Activated T-helper 17 cell treated with anti-CD3 and anti-CD28 coated beads, Interleukin-2, amount 50 U/mL, for 72 hours (primary cell): ENCODE measurements at regions not wholly inside any gene's neighbourhood (a gene's known extent, or its start where the extent isn't known, plus 50 kb on each side); places are given as distances from the start of the nearest gene placed in this dataset.

ENCODE experiments used
- ATAC-seq: fragments of 150-1000 bp; cut with Tn5 transposase; replicated peaks from 2 replicates; pipeline ENCODE4 v1.10.0; 2021; ENCODE audit warnings: mild to moderate bottlenecking, moderate library complexity
- H3K27ac Mint-ChIP-seq: one replicate; pipeline ENCODE4 v1.8.0; 2022; ENCODE audit warnings: mixed read lengths
- H3K27me3 Mint-ChIP-seq: one replicate; pipeline ENCODE4 v1.8.0; 2022; ENCODE audit warnings: mixed read lengths
- H3K36me3 Mint-ChIP-seq: one replicate; pipeline ENCODE4 v1.8.0; 2022; ENCODE audit warnings: low read depth, mild to moderate bottlenecking, mixed read lengths
- H3K4me1 Mint-ChIP-seq: one replicate; pipeline ENCODE4 v1.8.0; 2022; ENCODE audit warnings: mixed read lengths
- H3K4me3 Mint-ChIP-seq: one replicate; pipeline ENCODE4 v1.8.0; 2022; ENCODE audit warnings: mild to moderate bottlenecking, mixed read lengths
- H3K9me3 Mint-ChIP-seq: one replicate; pipeline ENCODE4 v1.8.0; 2022; ENCODE audit warnings: mixed read lengths

GRCh38 chr15:61528581-61528910 is 299.4 kb upstream of the RORA start:
- no peaks in the 10 kb centered on the region for H3K36me3 Mint-ChIP-seq
- no peak overlapping the region for H3K4me3 Mint-ChIP-seq
- no peak for ATAC-seq
- no peak overlapping the region for H3K27ac Mint-ChIP-seq
- H3K9me3 Mint-ChIP-seq, result no peaks in the 10 kb centered on the region
- H3K4me1 Mint-ChIP-seq, result no peaks in the 10 kb centered on the region
- H3K27me3 Mint-ChIP-seq, result peaks cover 4% of the 10 kb centered on the region

GRCh38 chr15:61527836-61528580 is 298.9 kb upstream of the RORA start:
- Mint-ChIP-seq H3K4me1 (no peaks in the 10 kb centered on the region), H3K27ac (no peak overlapping the region), H3K27me3 (peaks cover 4% of the 10 kb centered on the region), H3K4me3 (no peak overlapping the region), H3K36me3 (no peaks in the 10 kb centered on the region), H3K9me3 (no peaks in the 10 kb centered on the region)
- no peak for ATAC-seq

DNA sequence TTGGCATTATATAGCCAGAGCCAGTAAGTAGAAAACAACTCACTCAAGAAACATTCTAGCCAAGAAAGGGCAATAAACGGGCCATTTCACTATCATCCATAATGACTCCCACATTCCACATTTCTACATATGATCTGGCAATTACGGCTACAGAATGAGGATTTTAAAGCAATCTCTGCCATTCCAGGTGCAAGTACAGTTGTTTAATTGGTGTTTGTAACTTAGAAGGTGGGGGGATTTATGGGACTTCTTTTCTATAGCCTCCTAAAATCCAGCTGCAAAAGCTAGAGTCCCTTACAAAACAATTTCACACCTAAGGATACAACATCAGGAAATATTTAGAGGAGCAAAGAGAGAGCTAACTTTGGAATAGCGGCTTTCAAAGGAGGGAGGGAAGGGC is 295.4 kb upstream of the RORA start:
- Mint-ChIP-seq H3K4me1 (no peaks in the 10 kb centered on the region), H3K27me3 (peaks cover 4% of the 10 kb centered on the region), H3K9me3 (no peaks in the 10 kb centered on the region), H3K36me3 (no peaks in the 10 kb centered on the region), H3K4me3 (no peak overlapping the region), H3K27ac (no peak overlapping the region)
- no peak for ATAC-seq

- Mint-ChIP-seq H3K36me3 (no peaks in the 10 kb centered on the region), H3K9me3 (no peaks in the 10 kb centered on the region), H3K4me3 (no peak overlapping the region), H3K27ac (no peak overlapping the region), H3K27me3 (peaks cover 7% of the 10 kb centered on the region), H3K4me1 (no peaks in the 10 kb centered on the region)
- ATAC-seq, result no peak
Measured at GRCh38 chr15:61524086-61524485, 295.0 kb upstream of the RORA start.

DNA sequence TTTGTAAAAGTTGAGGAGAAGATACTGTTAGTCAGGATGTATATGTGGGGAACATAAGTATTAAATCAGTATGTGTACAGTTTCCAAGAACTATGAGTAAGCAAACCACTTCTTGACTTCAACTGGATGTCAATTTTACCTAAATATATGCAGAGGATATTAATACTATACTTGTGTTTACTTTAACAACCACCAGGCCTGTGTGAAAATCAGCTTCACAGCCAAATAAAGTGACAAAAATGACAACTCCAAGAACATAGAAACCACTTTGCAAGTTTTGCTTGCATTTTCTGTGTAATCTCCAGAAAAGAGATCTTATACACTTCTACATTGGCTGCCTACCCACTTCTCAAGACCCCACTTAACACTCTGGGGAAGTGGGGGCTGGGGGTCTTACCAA is 293.3 kb upstream of the RORA start:
- Mint-ChIP-seq H3K4me3 (no peak overlapping the region), H3K36me3 (no peaks in the 10 kb centered on the region), H3K4me1 (no peaks in the 10 kb centered on the region), H3K27ac (no peak overlapping the region), H3K9me3 (no peaks in the 10 kb centered on the region), H3K27me3 (peaks cover 15% of the 10 kb centered on the region)
- ATAC-seq, result no peak

GRCh38 chr15:61521953-61522352 is 292.9 kb upstream of the RORA start:
- Mint-ChIP-seq H3K27me3 (peaks cover 20% of the 10 kb centered on the region), H3K4me1 (no peaks in the 10 kb centered on the region), H3K9me3 (no peaks in the 10 kb centered on the region), H3K36me3 (no peaks in the 10 kb centered on the region), H3K4me3 (no peak overlapping the region), H3K27ac (no peak overlapping the region)
- no peak for ATAC-seq

GRCh38 chr15:61519296-61519695 is 290.2 kb upstream of the RORA start:
- Mint-ChIP-seq H3K27ac (no peak overlapping the region), H3K36me3 (no peaks in the 10 kb centered on the region), H3K9me3 (no peaks in the 10 kb centered on the region), H3K4me1 (no peaks in the 10 kb centered on the region), H3K27me3 (peaks cover 25% of the 10 kb centered on the region), H3K4me3 (no peak overlapping the region)
- ATAC-seq, result no peak

DNA sequence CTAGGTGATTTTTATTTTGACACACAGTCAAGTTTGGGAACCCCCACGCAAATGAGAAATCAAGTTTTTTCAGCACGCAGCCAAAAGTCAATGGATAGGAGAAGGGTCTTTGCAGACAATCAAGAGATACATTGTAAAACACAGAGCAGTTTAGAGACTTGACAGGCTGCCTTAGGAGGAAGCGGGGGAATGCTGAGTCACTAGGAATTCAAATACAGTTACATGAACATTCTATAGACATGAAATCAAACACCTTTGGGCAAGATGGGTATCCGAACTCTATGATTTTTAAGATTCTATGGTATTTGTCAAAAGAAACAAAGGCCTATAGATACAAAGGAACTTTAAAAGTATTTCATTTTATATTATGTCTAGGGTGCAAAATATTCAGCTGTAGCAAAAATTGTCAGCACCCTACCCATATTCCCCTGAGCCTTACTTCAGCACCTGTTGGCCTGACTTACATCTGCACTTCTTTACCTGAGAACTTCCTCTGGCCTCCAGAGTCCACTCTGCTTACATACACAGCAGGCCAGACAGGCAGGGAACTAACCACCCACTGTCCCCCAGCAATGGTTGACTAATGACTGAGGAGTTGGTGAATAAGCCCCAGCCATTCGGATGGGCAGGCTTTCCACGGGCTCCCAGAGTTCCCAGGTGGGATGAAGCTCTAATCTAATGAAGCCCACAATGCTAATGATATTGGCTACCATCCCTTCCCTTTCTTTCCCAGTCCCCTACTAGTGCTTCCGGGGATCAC is 289.3 kb upstream of the RORA start:
- no peak for ATAC-seq
- H3K27me3 Mint-ChIP-seq, result peaks cover 28% of the 10 kb centered on the region
- no peak overlapping the region for H3K27ac Mint-ChIP-seq
- H3K36me3 Mint-ChIP-seq, result no peaks in the 10 kb centered on the region
- H3K4me3 Mint-ChIP-seq, result no peak overlapping the region
- no peaks in the 10 kb centered on the region for H3K4me1 Mint-ChIP-seq
- H3K9me3 Mint-ChIP-seq, result no peaks in the 10 kb centered on the region

DNA sequence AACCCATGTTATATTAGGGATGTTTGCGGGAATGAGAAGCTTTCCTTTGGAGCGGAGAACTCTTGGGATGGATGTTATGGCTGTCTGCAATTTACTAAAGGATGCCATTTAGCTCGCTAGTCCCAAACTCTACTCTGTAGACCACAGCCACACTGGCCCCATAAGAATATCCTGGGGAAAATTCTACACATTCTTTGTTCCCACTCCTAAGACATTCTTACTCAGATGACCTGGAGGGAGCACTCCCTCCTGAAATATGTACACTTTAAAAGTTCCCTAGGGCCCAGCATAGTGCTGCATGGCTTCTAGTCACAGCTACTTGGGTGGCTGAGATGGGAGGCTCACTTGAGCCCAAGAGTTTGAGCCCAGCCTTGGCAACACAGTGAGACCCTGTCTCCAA is 288.7 kb upstream of the RORA start:
- Mint-ChIP-seq H3K36me3 (no peaks in the 10 kb centered on the region), H3K27ac (no peak overlapping the region), H3K4me1 (no peaks in the 10 kb centered on the region), H3K4me3 (no peak overlapping the region), H3K27me3 (peaks cover 28% of the 10 kb centered on the region), H3K9me3 (no peaks in the 10 kb centered on the region)
- ATAC-seq, result no peak

DNA sequence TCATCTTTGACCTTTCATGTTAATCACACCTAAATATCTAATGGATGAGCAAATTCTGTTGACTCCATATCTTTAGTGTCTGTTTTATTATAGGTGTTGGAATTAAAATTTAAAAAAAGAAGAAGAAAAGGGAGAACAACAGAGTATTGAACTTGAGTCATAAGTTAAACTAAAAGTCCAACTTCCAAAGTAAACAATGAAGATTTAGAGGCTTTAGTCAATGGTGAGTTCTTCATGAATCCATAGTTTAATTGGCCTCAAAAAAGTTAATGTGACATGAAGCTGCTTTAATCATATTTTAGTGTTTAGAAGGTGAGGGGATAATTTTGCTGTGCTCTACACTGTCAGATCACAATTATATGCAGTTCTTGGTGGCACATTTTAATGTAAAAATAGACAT is 288.2 kb upstream of the RORA start:
- no peak overlapping the region for H3K4me3 Mint-ChIP-seq
- no peak overlapping the region for H3K27ac Mint-ChIP-seq
- H3K36me3 Mint-ChIP-seq, result no peaks in the 10 kb centered on the region
- H3K27me3 Mint-ChIP-seq, result peaks cover 29% of the 10 kb centered on the region
- H3K9me3 Mint-ChIP-seq, result no peaks in the 10 kb centered on the region
- no peaks in the 10 kb centered on the region for H3K4me1 Mint-ChIP-seq
- ATAC-seq, result no peak

DNA sequence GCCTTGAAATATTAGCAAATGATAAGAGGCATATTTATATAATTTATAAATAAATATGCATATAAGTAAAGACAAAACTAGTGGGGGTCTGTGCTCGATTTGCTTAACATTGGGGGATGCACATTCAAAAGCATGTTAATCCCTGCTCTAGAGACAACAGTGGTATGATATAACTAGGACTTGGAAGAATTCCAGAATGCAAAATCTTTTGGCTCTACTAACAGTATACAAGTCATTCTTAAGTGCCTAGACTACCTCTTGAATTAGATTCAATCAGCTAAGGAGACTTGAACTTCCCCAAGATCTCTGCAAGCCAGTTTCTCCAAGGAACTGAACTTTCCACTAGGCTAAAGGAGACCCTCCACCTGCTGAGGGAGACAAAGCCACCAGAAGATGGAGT is 282.7 kb upstream of the RORA start:
- Mint-ChIP-seq H3K36me3 (no peaks in the 10 kb centered on the region), H3K27ac (no peak overlapping the region), H3K27me3 (peaks cover 34% of the 10 kb centered on the region), H3K9me3 (no peaks in the 10 kb centered on the region), H3K4me1 (no peaks in the 10 kb centered on the region), H3K4me3 (no peak overlapping the region)
- ATAC-seq, result no peak

GRCh38 chr15:61511089-61511488 is 282.0 kb upstream of the RORA start:
- H3K4me1 Mint-ChIP-seq, result no peaks in the 10 kb centered on the region
- H3K27me3 Mint-ChIP-seq, result peaks cover 34% of the 10 kb centered on the region
- no peaks in the 10 kb centered on the region for H3K36me3 Mint-ChIP-seq
- no peak for ATAC-seq
- H3K9me3 Mint-ChIP-seq, result no peaks in the 10 kb centered on the region
- H3K27ac Mint-ChIP-seq, result no peak overlapping the region
- H3K4me3 Mint-ChIP-seq, result no peak overlapping the region

DNA sequence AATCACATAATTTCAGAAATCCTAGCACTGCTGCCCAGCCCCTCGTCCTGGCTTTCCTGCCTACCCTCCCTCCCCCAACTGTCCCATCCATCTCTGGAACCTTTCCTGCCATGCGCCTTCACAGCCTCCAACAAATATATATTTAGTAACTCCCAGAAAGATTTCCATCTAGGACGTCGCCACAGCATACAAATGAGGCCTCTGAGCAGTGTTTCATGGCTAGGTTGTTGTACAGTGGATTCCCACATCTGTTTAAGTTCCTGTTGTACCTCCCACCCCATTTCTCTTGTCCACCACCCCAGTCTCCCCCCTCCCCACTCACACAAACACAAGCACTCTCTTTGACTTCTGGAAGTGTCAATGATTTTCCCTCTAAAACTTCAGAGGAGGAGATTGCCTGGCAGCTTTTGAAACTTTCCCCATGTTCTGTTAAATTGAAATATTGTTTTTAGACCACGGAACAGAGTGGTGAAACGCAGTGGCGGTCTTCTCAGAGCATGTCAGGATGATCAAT is 280.3 kb upstream of the RORA start:
- H3K27me3 Mint-ChIP-seq, result peaks cover 28% of the 10 kb centered on the region
- no peaks in the 10 kb centered on the region for H3K4me1 Mint-ChIP-seq

GRCh38 chr15:61503383-61503969 is 274.4 kb upstream of the RORA start:
- Mint-ChIP-seq H3K4me1 (no peaks in the 10 kb centered on the region), H3K27ac (no peak overlapping the region), H3K36me3 (no peaks in the 10 kb centered on the region), H3K4me3 (no peak overlapping the region), H3K9me3 (no peaks in the 10 kb centered on the region), H3K27me3 (peaks cover 27% of the 10 kb centered on the region)
- ATAC-seq, result no peak

More for the DNA sequence above, 280.3 kb upstream of the RORA start:
- ATAC-seq, result no peak
- Mint-ChIP-seq H3K27ac (no peak overlapping the region), H3K9me3 (no peaks in the 10 kb centered on the region), H3K36me3 (no peaks in the 10 kb centered on the region), H3K4me3 (no peak overlapping the region)

GRCh38 chr15:61501815-61502389 is 272.8 kb upstream of the RORA start:
- ATAC-seq, result no peak
- H3K4me1 Mint-ChIP-seq, result no peaks in the 10 kb centered on the region
- no peak overlapping the region for H3K4me3 Mint-ChIP-seq
- H3K36me3 Mint-ChIP-seq, result no peaks in the 10 kb centered on the region
- peaks cover 33% of the 10 kb centered on the region for H3K27me3 Mint-ChIP-seq
- no peak overlapping the region for H3K27ac Mint-ChIP-seq
- H3K9me3 Mint-ChIP-seq, result no peaks in the 10 kb centered on the region
